ENCODE measurements at regions not wholly inside any gene's neighbourhood (a gene's known extent, or its start where the extent isn't known, plus 50 kb on each side); places are given as distances from the start of the nearest gene placed in this dataset.
"Not testable (repeated sequence)": the region's sequence is repeated elsewhere in the genome, so short reads cannot be mapped to it uniquely, and the experiment has no call there.

GRCh38 chr3:106317141-106318055 is 448.6 kb upstream of the CBLB start:
- no peak for DNase-seq (ENCODE audit: low read depth, low spot score)

GRCh38 chr3:106321438-106321837 is 452.6 kb upstream of the CBLB start:
- H3K27me3 ChIP-seq (ENCODE audit: insufficient read depth, insufficient read length); DNase-seq (ENCODE audit: low read depth, low spot score); H3K36me3 ChIP-seq (ENCODE audit: insufficient read depth, insufficient read length, low read length); H3K4me3 ChIP-seq (ENCODE audit: insufficient read length, low read depth); H3K4me1 ChIP-seq (ENCODE audit: insufficient read depth, insufficient read length); H3K9ac ChIP-seq (ENCODE audit: insufficient read length, low read depth); H3K9me3 ChIP-seq (ENCODE audit: insufficient read depth, low read length): not testable (repeated sequence)

More at GRCh38 chr3:106317141-106318055, 448.6 kb upstream of the CBLB start:
- no peak for TF ChIP-seq SUZ12 (IDR thresholded peaks at IDR 0.05; ENCODE audit: extremely low read depth, insufficient read depth, insufficient read length)
- no peak for TF ChIP-seq ZNF274 (IDR thresholded peaks at IDR 0.05; ENCODE audit: low read depth, low read length)
- TF ChIP-seq YY1 (IDR thresholded peaks at IDR 0.05; ENCODE audit: insufficient read depth, insufficient read length): no peak
- H3K4me1 ChIP-seq (ENCODE audit: insufficient read depth, insufficient read length): no peaks in the 10 kb centered on the region
- no peaks in the 10 kb centered on the region for H3K27me3 ChIP-seq (ENCODE audit: insufficient read depth, insufficient read length)
- no peak overlapping the region for H3K9ac ChIP-seq (ENCODE audit: insufficient read length, low read depth)
- no peaks in the 10 kb centered on the region for H3K36me3 ChIP-seq (ENCODE audit: insufficient read depth, insufficient read length, low read length)
- H3K9me3 ChIP-seq (ENCODE audit: insufficient read depth, low read length): no peaks in the 10 kb centered on the region
- no peak overlapping the region for H3K4me3 ChIP-seq (ENCODE audit: insufficient read length, low read depth)

- Histone ChIP-seq H3K36me3 (ENCODE audit: insufficient read depth, insufficient read length, low read length) (no peaks in the 10 kb centered on the region), H3K9ac (ENCODE audit: insufficient read length, low read depth) (no peak overlapping the region), H3K4me3 (ENCODE audit: insufficient read length, low read depth) (no peak overlapping the region), H3K4me1 (ENCODE audit: insufficient read depth, insufficient read length) (no peaks in the 10 kb centered on the region), H3K27me3 (ENCODE audit: insufficient read depth, insufficient read length) (no peaks in the 10 kb centered on the region), H3K9me3 (ENCODE audit: insufficient read depth, low read length) (0 out of 2 replicates have a peak, but pooled peaks cover 6% of the 10 kb centered on the region)
- TF ChIP-seq ZNF274 (IDR thresholded peaks at IDR 0.05; ENCODE audit: low read depth, low read length) (no peak), YY1 (IDR thresholded peaks at IDR 0.05; ENCODE audit: insufficient read depth, insufficient read length) (no peak), SUZ12 (IDR thresholded peaks at IDR 0.05; ENCODE audit: extremely low read depth, insufficient read depth, insufficient read length) (no peak)
- DNase-seq (ENCODE audit: low read depth, low spot score): no peak
These were observed 454.8 kb upstream of the CBLB start for GRCh38 chr3:106323586-106323985.

GRCh38 chr3:106326941-106327695 is 458.3 kb upstream of the CBLB start:
- DNase-seq (ENCODE audit: low read depth, low spot score): no peak
- no peak for TF ChIP-seq YY1 (IDR thresholded peaks at IDR 0.05; ENCODE audit: insufficient read depth, insufficient read length)
- TF ChIP-seq ZNF274 (IDR thresholded peaks at IDR 0.05; ENCODE audit: low read depth, low read length): no peak
- no peak for TF ChIP-seq SUZ12 (IDR thresholded peaks at IDR 0.05; ENCODE audit: extremely low read depth, insufficient read depth, insufficient read length)
- no peak overlapping the region for H3K9ac ChIP-seq (ENCODE audit: insufficient read length, low read depth)
- no peaks in the 10 kb centered on the region for H3K27me3 ChIP-seq (ENCODE audit: insufficient read depth, insufficient read length)
- H3K9me3 ChIP-seq (ENCODE audit: insufficient read depth, low read length): 0 out of 2 replicates have a peak, but pooled peaks cover 6% of the 10 kb centered on the region
- H3K36me3 ChIP-seq (ENCODE audit: insufficient read depth, insufficient read length, low read length): no peaks in the 10 kb centered on the region
- H3K4me1 ChIP-seq (ENCODE audit: insufficient read depth, insufficient read length): no peaks in the 10 kb centered on the region
- H3K4me3 ChIP-seq (ENCODE audit: insufficient read length, low read depth): no peak overlapping the region

- no peak for DNase-seq (ENCODE audit: low read depth, low spot score)
- H3K9me3 ChIP-seq (ENCODE audit: insufficient read depth, low read length): 0 out of 2 replicates have a peak, but pooled peaks cover 6% of the 10 kb centered on the region
- TF ChIP-seq YY1 (IDR thresholded peaks at IDR 0.05; ENCODE audit: insufficient read depth, insufficient read length): no peak
- no peak for TF ChIP-seq ZNF274 (IDR thresholded peaks at IDR 0.05; ENCODE audit: low read depth, low read length)
- no peak for TF ChIP-seq SUZ12 (IDR thresholded peaks at IDR 0.05; ENCODE audit: extremely low read depth, insufficient read depth, insufficient read length)
- no peak overlapping the region for H3K4me3 ChIP-seq (ENCODE audit: insufficient read length, low read depth)
- H3K9ac ChIP-seq (ENCODE audit: insufficient read length, low read depth): no peak overlapping the region
- H3K27me3 ChIP-seq (ENCODE audit: insufficient read depth, insufficient read length): no peaks in the 10 kb centered on the region
- H3K36me3 ChIP-seq (ENCODE audit: insufficient read depth, insufficient read length, low read length): no peaks in the 10 kb centered on the region
- no peaks in the 10 kb centered on the region for H3K4me1 ChIP-seq (ENCODE audit: insufficient read depth, insufficient read length)
These were observed 458.8 kb upstream of the CBLB start for GRCh38 chr3:106327696-106328025.

- Histone ChIP-seq H3K9me3 (ENCODE audit: insufficient read depth, low read length) (0 out of 2 replicates have a peak, but pooled peaks cover 6% of the 10 kb centered on the region), H3K4me1 (ENCODE audit: insufficient read depth, insufficient read length) (no peaks in the 10 kb centered on the region), H3K4me3 (ENCODE audit: insufficient read length, low read depth) (no peak overlapping the region), H3K9ac (ENCODE audit: insufficient read length, low read depth) (no peak overlapping the region), H3K36me3 (ENCODE audit: insufficient read depth, insufficient read length, low read length) (no peaks in the 10 kb centered on the region), H3K27me3 (ENCODE audit: insufficient read depth, insufficient read length) (no peaks in the 10 kb centered on the region)
- TF ChIP-seq SUZ12 (IDR thresholded peaks at IDR 0.05; ENCODE audit: extremely low read depth, insufficient read depth, insufficient read length) (no peak), ZNF274 (IDR thresholded peaks at IDR 0.05; ENCODE audit: low read depth, low read length) (no peak), YY1 (IDR thresholded peaks at IDR 0.05; ENCODE audit: insufficient read depth, insufficient read length) (no peak)
- DNase-seq (ENCODE audit: low read depth, low spot score): no peak
These were observed 459.4 kb upstream of the CBLB start for GRCh38 chr3:106328224-106328623.

- Histone ChIP-seq H3K4me1 (ENCODE audit: insufficient read depth, insufficient read length) (no peaks in the 10 kb centered on the region), H3K4me3 (ENCODE audit: insufficient read length, low read depth) (no peak overlapping the region), H3K9ac (ENCODE audit: insufficient read length, low read depth) (no peak overlapping the region), H3K27me3 (ENCODE audit: insufficient read depth, insufficient read length) (no peaks in the 10 kb centered on the region), H3K36me3 (ENCODE audit: insufficient read depth, insufficient read length, low read length) (no peaks in the 10 kb centered on the region), H3K9me3 (ENCODE audit: insufficient read depth, low read length) (0 out of 2 replicates have a peak, but pooled peaks cover 2% of the 10 kb centered on the region)
- no peak for DNase-seq (ENCODE audit: low read depth, low spot score)
- TF ChIP-seq SUZ12 (IDR thresholded peaks at IDR 0.05; ENCODE audit: extremely low read depth, insufficient read depth, insufficient read length): no peak
- TF ChIP-seq ZNF274 (IDR thresholded peaks at IDR 0.05; ENCODE audit: low read depth, low read length): no peak
- no peak for TF ChIP-seq YY1 (IDR thresholded peaks at IDR 0.05; ENCODE audit: insufficient read depth, insufficient read length)
These were observed 460.7 kb upstream of the CBLB start for GRCh38 chr3:106329521-106329920.
